ENCODE measurements at regions not wholly inside any gene's neighbourhood (a gene's known extent, or its start where the extent isn't known, plus 50 kb on each side); places are given as distances from the start of the nearest gene placed in this dataset.

GRCh38 chr5:3911111-3911510 lies 315.5 kb downstream of the IRX1 start:
- no peak for TF ChIP-seq POLR2A (IDR thresholded peaks at IDR 0.05)
- TF ChIP-seq, protein P1, sequence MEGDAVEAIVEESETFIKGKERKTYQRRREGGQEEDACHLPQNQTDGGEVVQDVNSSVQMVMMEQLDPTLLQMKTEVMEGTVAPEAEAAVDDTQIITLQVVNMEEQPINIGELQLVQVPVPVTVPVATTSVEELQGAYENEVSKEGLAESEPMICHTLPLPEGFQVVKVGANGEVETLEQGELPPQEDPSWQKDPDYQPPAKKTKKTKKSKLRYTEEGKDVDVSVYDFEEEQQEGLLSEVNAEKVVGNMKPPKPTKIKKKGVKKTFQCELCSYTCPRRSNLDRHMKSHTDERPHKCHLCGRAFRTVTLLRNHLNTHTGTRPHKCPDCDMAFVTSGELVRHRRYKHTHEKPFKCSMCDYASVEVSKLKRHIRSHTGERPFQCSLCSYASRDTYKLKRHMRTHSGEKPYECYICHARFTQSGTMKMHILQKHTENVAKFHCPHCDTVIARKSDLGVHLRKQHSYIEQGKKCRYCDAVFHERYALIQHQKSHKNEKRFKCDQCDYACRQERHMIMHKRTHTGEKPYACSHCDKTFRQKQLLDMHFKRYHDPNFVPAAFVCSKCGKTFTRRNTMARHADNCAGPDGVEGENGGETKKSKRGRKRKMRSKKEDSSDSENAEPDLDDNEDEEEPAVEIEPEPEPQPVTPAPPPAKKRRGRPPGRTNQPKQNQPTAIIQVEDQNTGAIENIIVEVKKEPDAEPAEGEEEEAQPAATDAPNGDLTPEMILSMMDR (IDR thresholded peaks at IDR 0.05), result no peak

All from thyroid gland (tissue), 4 donors.